Breast epithelium (tissue), 3 donors: ENCODE measurements at regions not wholly inside any gene's neighbourhood (a gene's known extent, or its start where the extent isn't known, plus 50 kb on each side); places are given as distances from the start of the nearest gene placed in this dataset.

Source experiments
- CTCF ChIP-seq, 3 donors: fragments of 450-650 bp; IDR thresholded peaks; one replicate each; pipeline ENCODE4 v1.5.1; 2016 to 2017; ENCODE audit warnings: antibody characterized with exemption in 3 of 3, mild to moderate bottlenecking in 3 of 3, moderate library complexity in 3 of 3
- POLR2A ChIP-seq: fragments of 450-650 bp; IDR thresholded peaks from one replicate; pipeline ENCODE4 v1.6.1; 2016; ENCODE audit warnings: antibody characterized with exemption, mild to moderate bottlenecking, moderate library complexity

GRCh38 chr3:189488241-189488767 lies 142.9 kb upstream of the TP63 start:
- TF ChIP-seq CTCF (IDR thresholded peaks at IDR 0.05) (no peak), POLR2A (no peak)
